GM23248 (cell line): ENCODE measurements at regions not wholly inside any gene's neighbourhood (a gene's known extent, or its start where the extent isn't known, plus 50 kb on each side); places are given as distances from the start of the nearest gene placed in this dataset.

ENCODE experiments used
- EZH2 ChIP-seq: fragments of 200-600 bp; sonication (generic); IDR thresholded peaks from 2 replicates; pipeline ENCODE4 v1.6.1; 2018; ENCODE audit warnings: antibody characterized with exemption, mild to moderate bottlenecking; ENCODE audit not compliant: insufficient read depth, poor library complexity, severe bottlenecking
- EZH2phosphoT487 ChIP-seq: fragments of 200-600 bp; sonication (generic); IDR thresholded peaks from 2 replicates; pipeline ENCODE4 v1.6.1; 2018; ENCODE audit warnings: antibody characterized with exemption, moderate library complexity, mild to moderate bottlenecking, low read depth; ENCODE audit not compliant: insufficient read depth

DNA sequence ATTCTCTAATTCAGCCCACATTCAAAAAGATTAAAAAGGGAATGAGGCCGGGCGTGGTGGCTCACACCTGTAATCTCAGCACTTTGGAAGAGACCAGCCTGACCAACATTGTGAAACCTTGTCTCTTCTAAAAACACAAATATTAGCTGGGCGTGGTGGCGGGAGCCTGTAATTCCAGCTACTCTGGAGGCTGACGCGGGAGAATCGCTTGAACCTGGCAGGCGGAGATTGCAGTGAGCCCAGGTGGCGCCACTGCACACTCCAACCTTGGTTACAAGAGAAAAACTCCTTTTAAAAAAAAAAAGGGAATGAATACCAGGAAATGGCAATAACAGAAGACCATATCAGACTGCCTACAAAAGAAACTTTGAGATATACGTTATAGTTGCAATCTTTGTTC is 1244.5 kb downstream of the PCDH9 start:
- TF ChIP-seq EZH2 (no peak), EZH2phosphoT487 (no peak)
